Cardiac muscle cell (in vitro differentiated cells and primary cell): ENCODE measurements at regions not wholly inside any gene's neighbourhood (a gene's known extent, or its start where the extent isn't known, plus 50 kb on each side); places are given as distances from the start of the nearest gene placed in this dataset.
A peak's percentile ranks its signal among the peaks of the same experiment; 100 is the strongest.

ENCODE experiments used
- DNase-seq, 2 donors: peaks; one replicate each; pipeline versions ENCODE4 v3.0.0 to v3.0.0-alpha.2; 2010 to 2017; ENCODE audit warnings: low read depth in 1 of 2, low spot score in 1 of 2
- H3K27ac ChIP-seq: fragments of 200-600 bp; sonication (generic); 2 replicates; pipeline ENCODE4 v1.5.1; 2016
- H3K27me3 ChIP-seq: fragments of 200-600 bp; sonication (generic); 2 replicates; pipeline ENCODE4 v1.6.0; 2016; ENCODE audit warnings: control low read depth
- H3K36me3 ChIP-seq: fragments of 200-600 bp; sonication (generic); 2 replicates; pipeline ENCODE4 v1.5.1; 2016; ENCODE audit warnings: control low read depth
- H3K4me1 ChIP-seq: fragments of 200-600 bp; sonication (generic); 2 replicates; pipeline ENCODE4 v1.8.1; 2017; ENCODE audit warnings: low read depth, mild to moderate bottlenecking, mixed run types
- H3K4me3 ChIP-seq: fragments of 200-600 bp; sonication (generic); 2 replicates; pipeline ENCODE4 v1.5.1; 2016; ENCODE audit warnings: mild to moderate bottlenecking
- H3K9me3 ChIP-seq: fragments of 200-600 bp; sonication (generic); 2 replicates; pipeline ENCODE4 v1.5.1; 2017; ENCODE audit warnings: low read depth, mild to moderate bottlenecking, control low read depth
- CTCF ChIP-seq: IDR thresholded peaks from 2 replicates; pipeline ENCODE4 v1.5.1; 2012; ENCODE audit warnings: low read depth, mild to moderate bottlenecking, low read length

- Histone ChIP-seq H3K27me3 (no peaks in the 10 kb centered on the region), H3K9me3 (no peaks in the 10 kb centered on the region), H3K36me3 (no peaks in the 10 kb centered on the region), H3K4me1 (no peaks in the 10 kb centered on the region), H3K4me3 (no peak overlapping the region), H3K27ac (no peak overlapping the region)
- TF ChIP-seq CTCF: no peak
- no peak for DNase-seq
Observed at GRCh38 chr1:199312626-199313025, 673.8 kb downstream of the PTPRC start.

- no peaks in the 10 kb centered on the region for H3K27me3 ChIP-seq
- no peaks in the 10 kb centered on the region for H3K9me3 ChIP-seq
- no peak overlapping the region for H3K27ac ChIP-seq
- no peaks in the 10 kb centered on the region for H3K4me1 ChIP-seq
- peak in 1 of 2 donors; percentile 27 for DNase-seq
- peak; percentile 4 for TF ChIP-seq CTCF
- H3K4me3 ChIP-seq: no peak overlapping the region
- H3K36me3 ChIP-seq: no peaks in the 10 kb centered on the region
Observed at GRCh38 chr1:199313444-199313843, 674.6 kb downstream of the PTPRC start.

DNA sequence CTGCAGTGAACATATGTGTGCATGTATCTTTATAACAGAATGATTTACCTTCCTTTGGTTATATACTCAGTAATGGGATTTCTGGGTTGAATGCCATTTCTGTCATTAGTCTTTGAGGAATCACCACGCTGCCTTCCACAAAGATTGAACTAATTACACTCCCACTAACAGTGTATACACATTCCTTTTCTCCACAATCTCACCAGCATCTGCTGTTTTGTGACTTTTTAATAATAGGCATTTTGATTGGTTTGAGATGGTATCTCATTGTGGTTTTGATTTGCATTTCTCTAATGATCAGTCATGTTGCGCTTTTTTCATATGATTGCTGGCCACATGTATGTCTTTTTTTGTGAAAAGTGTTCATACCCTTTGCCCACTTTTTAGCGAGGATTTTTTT, 680.5 kb downstream of the PTPRC start:
- no peaks in the 10 kb centered on the region for H3K4me1 ChIP-seq
- H3K27ac ChIP-seq: no peak overlapping the region
- DNase-seq: no peak
- TF ChIP-seq CTCF: no peak
- no peaks in the 10 kb centered on the region for H3K9me3 ChIP-seq
- no peaks in the 10 kb centered on the region for H3K27me3 ChIP-seq
- H3K4me3 ChIP-seq: no peak overlapping the region
- no peaks in the 10 kb centered on the region for H3K36me3 ChIP-seq

GRCh38 chr1:199322278-199322677, 683.4 kb downstream of the PTPRC start:
- no peaks in the 10 kb centered on the region for H3K4me1 ChIP-seq
- H3K9me3 ChIP-seq: no peaks in the 10 kb centered on the region
- DNase-seq: no peak
- H3K27me3 ChIP-seq: no peaks in the 10 kb centered on the region
- TF ChIP-seq CTCF: no peak
- no peak overlapping the region for H3K27ac ChIP-seq
- no peak overlapping the region for H3K4me3 ChIP-seq
- no peaks in the 10 kb centered on the region for H3K36me3 ChIP-seq

GRCh38 chr1:199333180-199333579, 694.3 kb upstream of the NR5A2 start:
- H3K27ac ChIP-seq: no peak overlapping the region
- no peak for TF ChIP-seq CTCF
- DNase-seq: no peak
- no peaks in the 10 kb centered on the region for H3K36me3 ChIP-seq
- H3K9me3 ChIP-seq: no peaks in the 10 kb centered on the region
- H3K4me1 ChIP-seq: no peaks in the 10 kb centered on the region
- no peaks in the 10 kb centered on the region for H3K27me3 ChIP-seq
- no peak overlapping the region for H3K4me3 ChIP-seq

DNA sequence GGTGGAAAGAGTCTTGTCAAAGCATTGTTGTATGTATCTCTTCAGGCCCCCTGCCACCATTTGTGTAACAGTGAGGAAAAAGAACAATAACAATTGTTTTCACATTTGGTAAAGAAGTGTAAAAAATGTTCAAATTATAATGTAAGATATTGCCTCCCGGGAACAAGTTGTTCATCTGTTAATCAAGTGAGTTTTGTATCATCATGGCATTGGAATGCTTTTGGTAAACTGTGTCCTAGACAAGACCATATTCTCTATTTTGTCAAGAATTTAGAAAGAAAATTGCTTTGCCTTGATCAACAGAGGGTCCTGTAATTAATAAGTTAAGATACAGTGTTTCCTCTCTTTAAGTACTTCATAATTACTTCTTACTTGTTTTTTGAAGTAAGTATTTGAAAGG, 692.0 kb upstream of the NR5A2 start:
- no peak overlapping the region for H3K27ac ChIP-seq
- DNase-seq: peak in 1 of 2 donors; percentile 11
- H3K4me3 ChIP-seq: no peak overlapping the region

More for the DNA sequence above, 692.0 kb upstream of the NR5A2 start:
- Histone ChIP-seq H3K9me3 (no peaks in the 10 kb centered on the region), H3K36me3 (no peaks in the 10 kb centered on the region), H3K4me1 (no peaks in the 10 kb centered on the region), H3K27me3 (no peaks in the 10 kb centered on the region)
- TF ChIP-seq CTCF: no peak
